ENCODE measurements at regions not wholly inside any gene's neighbourhood (a gene's known extent, or its start where the extent isn't known, plus 50 kb on each side); places are given as distances from the start of the nearest gene placed in this dataset.

- Histone ChIP-seq H3K4me3 (no peak overlapping the region), H3K36me3 (no peaks in the 10 kb centered on the region), H3K4me1 (no peaks in the 10 kb centered on the region), H3K27ac (no peak overlapping the region), H3K9me3 (no peaks in the 10 kb centered on the region), H3K27me3 (no peaks in the 10 kb centered on the region)
- no peak for DNase-seq (ENCODE audit: low spot score in 2 of 2)
- peak; percentile 15 to 30 (median 20) for TF ChIP-seq CTCF (IDR thresholded peaks at IDR 0.05)
- intact Hi-C loops (cut with DNase I) = no loop called here
Observed at GRCh38 chr15:23877502-23878412, 190.7 kb upstream of the NDN start.

- intact Hi-C loops (cut with DNase I) = no loop called here
- TF ChIP-seq CTCF (IDR thresholded peaks at IDR 0.05) = no peak
- Histone ChIP-seq H3K27me3 (no peaks in the 10 kb centered on the region), H3K4me1 (no peaks in the 10 kb centered on the region), H3K36me3 (no peaks in the 10 kb centered on the region), H3K27ac (no peak overlapping the region), H3K4me3 (no peak overlapping the region), H3K9me3 (no peaks in the 10 kb centered on the region)
- DNase-seq (ENCODE audit: low spot score in 2 of 2) = no peak
Observed at GRCh38 chr15:23881291-23881690, 194.2 kb upstream of the NDN start.

- no peak overlapping the region for H3K4me3 ChIP-seq
- no peak overlapping the region for H3K27ac ChIP-seq
- no peaks in the 10 kb centered on the region for H3K9me3 ChIP-seq
- H3K27me3 ChIP-seq = no peaks in the 10 kb centered on the region
- no peak for TF ChIP-seq CTCF (IDR thresholded peaks at IDR 0.05)
- intact Hi-C loops (cut with DNase I) = no loop called here
- H3K36me3 ChIP-seq = no peaks in the 10 kb centered on the region
- no peaks in the 10 kb centered on the region for H3K4me1 ChIP-seq
- no peak for DNase-seq (ENCODE audit: low spot score in 2 of 2)
Observed at GRCh38 chr15:23890218-23890617, 203.1 kb upstream of the NDN start.

- intact Hi-C loops (cut with DNase I) = no loop called here
- no peaks in the 10 kb centered on the region for H3K9me3 ChIP-seq
Observed at GRCh38 chr15:23897091-23897490, 210.0 kb upstream of the NDN start.

GRCh38 chr15:23897531-23897930 lies 210.4 kb upstream of the NDN start:
- Histone ChIP-seq H3K36me3 (no peaks in the 10 kb centered on the region), H3K4me3 (no peak overlapping the region), H3K27ac (no peak overlapping the region), H3K9me3 (no peaks in the 10 kb centered on the region), H3K4me1 (no peaks in the 10 kb centered on the region), H3K27me3 (no peaks in the 10 kb centered on the region)
- no peak for DNase-seq (ENCODE audit: low spot score in 2 of 2)
- intact Hi-C loops (cut with DNase I) = no loop called here
- TF ChIP-seq CTCF (IDR thresholded peaks at IDR 0.05) = no peak

More at GRCh38 chr15:23897091-23897490, 210.0 kb upstream of the NDN start:
- H3K4me3 ChIP-seq = no peak overlapping the region
- H3K27me3 ChIP-seq = no peaks in the 10 kb centered on the region
- H3K36me3 ChIP-seq = no peaks in the 10 kb centered on the region
- TF ChIP-seq CTCF (IDR thresholded peaks at IDR 0.05) = no peak
- H3K4me1 ChIP-seq = no peaks in the 10 kb centered on the region
- no peak for DNase-seq (ENCODE audit: low spot score in 2 of 2)
- H3K27ac ChIP-seq = no peak overlapping the region

Data from ascending aorta (tissue), 2 donors.